ENCODE measurements at regions not wholly inside any gene's neighbourhood (a gene's known extent, or its start where the extent isn't known, plus 50 kb on each side); places are given as distances from the start of the nearest gene placed in this dataset.

DNA sequence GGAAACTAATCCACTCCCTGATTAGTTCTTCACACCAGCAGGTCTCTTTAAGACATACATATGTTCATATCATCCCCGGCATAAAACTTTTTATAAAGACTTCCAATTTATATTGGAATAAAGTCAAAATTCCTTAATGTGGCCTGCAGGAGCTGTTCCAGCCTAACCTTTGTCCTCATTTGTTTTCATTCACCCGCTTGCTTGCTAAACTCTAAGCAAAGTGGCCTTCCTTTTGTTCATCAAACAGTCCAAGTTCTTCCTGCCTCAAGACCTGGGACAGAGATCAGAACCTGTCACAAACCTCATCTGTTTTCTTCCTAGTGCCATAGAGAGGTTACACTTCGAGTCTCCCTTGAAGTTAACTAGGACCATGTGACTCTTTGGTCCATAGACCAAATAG lies 339.4 kb upstream of the ID2 start:
- TF ChIP-seq, protein P1, sequence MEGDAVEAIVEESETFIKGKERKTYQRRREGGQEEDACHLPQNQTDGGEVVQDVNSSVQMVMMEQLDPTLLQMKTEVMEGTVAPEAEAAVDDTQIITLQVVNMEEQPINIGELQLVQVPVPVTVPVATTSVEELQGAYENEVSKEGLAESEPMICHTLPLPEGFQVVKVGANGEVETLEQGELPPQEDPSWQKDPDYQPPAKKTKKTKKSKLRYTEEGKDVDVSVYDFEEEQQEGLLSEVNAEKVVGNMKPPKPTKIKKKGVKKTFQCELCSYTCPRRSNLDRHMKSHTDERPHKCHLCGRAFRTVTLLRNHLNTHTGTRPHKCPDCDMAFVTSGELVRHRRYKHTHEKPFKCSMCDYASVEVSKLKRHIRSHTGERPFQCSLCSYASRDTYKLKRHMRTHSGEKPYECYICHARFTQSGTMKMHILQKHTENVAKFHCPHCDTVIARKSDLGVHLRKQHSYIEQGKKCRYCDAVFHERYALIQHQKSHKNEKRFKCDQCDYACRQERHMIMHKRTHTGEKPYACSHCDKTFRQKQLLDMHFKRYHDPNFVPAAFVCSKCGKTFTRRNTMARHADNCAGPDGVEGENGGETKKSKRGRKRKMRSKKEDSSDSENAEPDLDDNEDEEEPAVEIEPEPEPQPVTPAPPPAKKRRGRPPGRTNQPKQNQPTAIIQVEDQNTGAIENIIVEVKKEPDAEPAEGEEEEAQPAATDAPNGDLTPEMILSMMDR (IDR thresholded peaks at IDR 0.05), result no peak
- no peak for TF ChIP-seq POLR2A (IDR thresholded peaks at IDR 0.05)
